ENCODE measurements at regions not wholly inside any gene's neighbourhood (a gene's known extent, or its start where the extent isn't known, plus 50 kb on each side); places are given as distances from the start of the nearest gene placed in this dataset.

GRCh38 chr6:130587778-130588520 lies 222.1 kb downstream of the TMEM200A start:
- Histone ChIP-seq H3K4me2 (replicated peaks; ENCODE audit: low read depth, low read length, poor library complexity, severe bottlenecking) (no peak overlapping the region), H4K20me1 (ENCODE audit: control insufficient read depth, insufficient read depth, low read length, poor library complexity, severe bottlenecking) (no peaks in the 10 kb centered on the region), H3K4me1 (ENCODE audit: control insufficient read depth in 2 of 2, insufficient read depth in 2 of 2, low read length in 2 of 2) (no peaks in the 10 kb centered on the region), H3K36me3 (replicated peaks in 1 of 2; ENCODE audit: control extremely low read depth in 1 of 2, control insufficient read depth in 1 of 2, extremely low read depth in 1 of 2, insufficient read depth in 2 of 2, low read length in 1 of 2) (no peaks in the 10 kb centered on the region), H3K9ac (ENCODE audit: low read length) (no peak overlapping the region), H3K9me3 (ENCODE audit: control extremely low read depth in 1 of 3, control insufficient read depth in 2 of 3, insufficient read depth in 1 of 3, low read length in 2 of 3) (peaks cover 0 to 7% (median 3%) of the 10 kb centered on the region in 3 donors), H3K79me2 (ENCODE audit: control insufficient read depth, insufficient read depth, low read length) (no peaks in the 10 kb centered on the region), H3K4me3 (ENCODE audit: control extremely low read depth in 1 of 5, extremely low read depth in 1 of 5, insufficient read depth in 1 of 5, low read depth in 2 of 5, low read length in 4 of 5) (no peak overlapping the region), H3K27ac (ENCODE audit: low read length in 2 of 2) (no peak overlapping the region), H2AFZ (ENCODE audit: insufficient read depth, low read depth, low read length, poor library complexity, severe bottlenecking) (no peak overlapping the region), H3K27me3 (replicated peaks in 1 of 4; ENCODE audit: control extremely low read depth in 1 of 4, control insufficient read depth in 3 of 4, insufficient read depth in 4 of 4, low read length in 3 of 4) (no peaks in the 10 kb centered on the region)
- no peak for TF ChIP-seq CTCF (IDR thresholded peaks at IDR 0.05)
- no peak for TF ChIP-seq EZH2 (IDR thresholded peaks at IDR 0.05; ENCODE audit: borderline replicate concordance, insufficient read depth, low read depth, low read length, poor library complexity, severe bottlenecking)
- no peaks in the 10 kb centered on the region for H3K27me3 Mint-ChIP-seq
- DNase-seq (no peak), ATAC-seq (ENCODE audit: low read depth) (no peak)
- ChIA-PET CTCF (no interaction called here), POLR2A (no interaction called here)
- no CpG with 5 or more reads among the region's 2 CpGs for WGBS (ENCODE audit: insufficient coverage)
- no peaks in the 10 kb centered on the region for H3K4me1 Mint-ChIP-seq
- H3K9me3 Mint-ChIP-seq (ENCODE audit: insufficient read depth): peaks cover 4% of the 10 kb centered on the region
- no peak overlapping the region for H3K27ac Mint-ChIP-seq
- intact Hi-C loops (cut with micrococcal nuclease): no loop called here
- H3K4me3 Mint-ChIP-seq: no peak overlapping the region

- DNase-seq: no peak
Measured at GRCh38 chr6:130593200-130593599, 227.4 kb downstream of the TMEM200A start.

More at GRCh38 chr6:130593200-130593599, 227.4 kb downstream of the TMEM200A start:
- POLR2A ChIA-PET: no interaction called here
- H2AFZ ChIP-seq (ENCODE audit: insufficient read depth, low read depth, low read length, poor library complexity, severe bottlenecking): no peak overlapping the region
- TF ChIP-seq CTCF (IDR thresholded peaks at IDR 0.05) (no peak), EZH2 (IDR thresholded peaks at IDR 0.05; ENCODE audit: borderline replicate concordance, insufficient read depth, low read depth, low read length, poor library complexity, severe bottlenecking) (no peak)
- H3K27ac ChIP-seq (ENCODE audit: low read length in 2 of 2): no peak overlapping the region
- Mint-ChIP-seq H3K27me3 (no peaks in the 10 kb centered on the region), H3K4me3 (no peak overlapping the region), H3K27ac (no peak overlapping the region), H3K9me3 (ENCODE audit: insufficient read depth) (peaks cover 4% of the 10 kb centered on the region), H3K4me1 (no peaks in the 10 kb centered on the region)
- CTCF ChIA-PET: no interaction called here
- no peaks in the 10 kb centered on the region for H3K4me1 ChIP-seq (ENCODE audit: control insufficient read depth in 2 of 2, insufficient read depth in 2 of 2, low read length in 2 of 2)
- H3K4me3 ChIP-seq (ENCODE audit: control extremely low read depth in 1 of 5, extremely low read depth in 1 of 5, insufficient read depth in 1 of 5, low read depth in 2 of 5, low read length in 4 of 5): no peak overlapping the region
- H3K4me2 ChIP-seq (replicated peaks; ENCODE audit: low read depth, low read length, poor library complexity, severe bottlenecking): no peak overlapping the region
- WGBS (ENCODE audit: insufficient coverage): no CpG with 5 or more reads among the region's 1 CpG
- H3K79me2 ChIP-seq (ENCODE audit: control insufficient read depth, insufficient read depth, low read length): no peaks in the 10 kb centered on the region
- no peaks in the 10 kb centered on the region for H3K36me3 ChIP-seq (replicated peaks in 1 of 2; ENCODE audit: control extremely low read depth in 1 of 2, control insufficient read depth in 1 of 2, extremely low read depth in 1 of 2, insufficient read depth in 2 of 2, low read length in 1 of 2)
- H4K20me1 ChIP-seq (ENCODE audit: control insufficient read depth, insufficient read depth, low read length, poor library complexity, severe bottlenecking): no peaks in the 10 kb centered on the region
- peaks cover 0 to 7% (median 3%) of the 10 kb centered on the region in 3 donors for H3K9me3 ChIP-seq (ENCODE audit: control extremely low read depth in 1 of 3, control insufficient read depth in 2 of 3, insufficient read depth in 1 of 3, low read length in 2 of 3)
- intact Hi-C loops (cut with micrococcal nuclease): no loop called here
- no peak overlapping the region for H3K9ac ChIP-seq (ENCODE audit: low read length)
- no peak for ATAC-seq (ENCODE audit: low read depth)
- no peaks in the 10 kb centered on the region for H3K27me3 ChIP-seq (replicated peaks in 1 of 4; ENCODE audit: control extremely low read depth in 1 of 4, control insufficient read depth in 3 of 4, insufficient read depth in 4 of 4, low read length in 3 of 4)
